Endodermal cell (in vitro differentiated cells): ENCODE measurements at regions not wholly inside any gene's neighbourhood (a gene's known extent, or its start where the extent isn't known, plus 50 kb on each side); places are given as distances from the start of the nearest gene placed in this dataset.

Source experiments
- DNase-seq: peaks from one replicate; pipeline ENCODE4 v3.0.0-alpha.2; 2017
- H3K27ac ChIP-seq: 2 replicates; pipeline ENCODE4 v1.5.1; 2013; ENCODE audit warnings: mild to moderate bottlenecking, low read depth, low read length, moderate library complexity
- H3K27me3 ChIP-seq: 2 replicates; pipeline ENCODE4 v1.6.1; 2013; ENCODE audit warnings: mild to moderate bottlenecking, low read length, moderate library complexity; ENCODE audit not compliant: insufficient read depth, control insufficient read depth, poor library complexity, severe bottlenecking
- H3K36me3 ChIP-seq: 2 replicates; pipeline ENCODE4 v1.7.0; 2013; ENCODE audit warnings: mild to moderate bottlenecking, low read length, moderate library complexity; ENCODE audit not compliant: control insufficient read depth, insufficient read depth
- H3K4me1 ChIP-seq: one replicate; pipeline ENCODE4 v1.7.0; 2013; ENCODE audit warnings: low read length; ENCODE audit not compliant: control insufficient read depth, insufficient read depth
- H3K4me3 ChIP-seq: 2 replicates; pipeline ENCODE4 v1.5.1; 2013; ENCODE audit warnings: mild to moderate bottlenecking, low read length, moderate library complexity
- H3K9ac ChIP-seq: 2 replicates; pipeline ENCODE4 v1.6.1; 2013; ENCODE audit warnings: mild to moderate bottlenecking, low read length, moderate library complexity; ENCODE audit not compliant: poor library complexity, severe bottlenecking; ENCODE audit errors: extremely low read depth
- H3K9me3 ChIP-seq: 2 replicates; pipeline ENCODE4 v1.6.1; 2013; ENCODE audit warnings: mild to moderate bottlenecking, low read length, moderate library complexity; ENCODE audit not compliant: control insufficient read depth
- H3K27ac Mint-ChIP-seq: 2 replicates; pipeline ENCODE4 v1.8.0; 2020; ENCODE audit warnings: mixed read lengths
- H3K27me3 Mint-ChIP-seq: 2 replicates; pipeline ENCODE4 v1.8.0; 2021; ENCODE audit warnings: mild to moderate bottlenecking, mixed read lengths; ENCODE audit not compliant: insufficient read depth
- H3K36me3 Mint-ChIP-seq: 2 replicates; pipeline ENCODE4 v1.8.0; 2020; ENCODE audit warnings: low read depth, mixed read lengths
- H3K4me1 Mint-ChIP-seq: 2 replicates; pipeline ENCODE4 v1.8.0; 2020; ENCODE audit warnings: mixed read lengths
- H3K4me3 Mint-ChIP-seq: 2 replicates; pipeline ENCODE4 v1.8.0; 2020; ENCODE audit warnings: mild to moderate bottlenecking, moderate library complexity, mixed read lengths
- H3K9me3 Mint-ChIP-seq: 2 replicates; pipeline ENCODE4 v1.8.0; 2020; ENCODE audit warnings: mild to moderate bottlenecking, mixed read lengths
- CTCF ChIP-seq: fragments of 200-600 bp; sonication (generic); conservative IDR thresholded peaks from 2 replicates; pipeline ENCODE4 v1.5.0; 2021; ENCODE audit warnings: antibody characterized with exemption, mild to moderate bottlenecking
- WGBS, 2 experiments: methylation state at CpG; one replicate each; pipeline versions ENCODE4 v1.1.5 to v1.1.7; 2013; ENCODE audit warnings: missing lambda C conversion rate in 2 of 2, mixed read lengths in 1 of 2; ENCODE audit not compliant: insufficient coverage in 1 of 2, insufficient read length in 1 of 2; 5-methylcytosine and 5-hydroxymethylcytosine counted together

GRCh38 chr10:85293483-85293882, 965.1 kb downstream of the CCSER2 start:
- peaks cover 5% of the 10 kb centered on the region for H3K9me3 Mint-ChIP-seq
- Histone ChIP-seq H3K4me3 (no peak overlapping the region), H3K4me1 (no peaks in the 10 kb centered on the region), H3K9ac (no peak overlapping the region), H3K27ac (no peak overlapping the region), H3K36me3 (no peaks in the 10 kb centered on the region), H3K27me3 (no peaks in the 10 kb centered on the region), H3K9me3 (no peaks in the 10 kb centered on the region)
- H3K27ac Mint-ChIP-seq = no peak overlapping the region
- H3K4me3 Mint-ChIP-seq = no peak overlapping the region
- DNase-seq = no peak
- no peaks in the 10 kb centered on the region for H3K36me3 Mint-ChIP-seq
- H3K27me3 Mint-ChIP-seq = no peaks in the 10 kb centered on the region
- WGBS, 2 experiments = 91% methylated on average over 3 of the region's 3 CpGs; no CpG with 5 or more reads in 1 of the 2 experiments
- no peaks in the 10 kb centered on the region for H3K4me1 Mint-ChIP-seq
- no peak for TF ChIP-seq CTCF

GRCh38 chr10:85311613-85312337, 983.4 kb downstream of the CCSER2 start:
- no peak overlapping the region for H3K9ac ChIP-seq
- no peaks in the 10 kb centered on the region for H3K9me3 ChIP-seq
- Mint-ChIP-seq H3K36me3 (no peaks in the 10 kb centered on the region), H3K4me1 (peaks cover 6% of the 10 kb centered on the region), H3K9me3 (no peaks in the 10 kb centered on the region), H3K27me3 (no peaks in the 10 kb centered on the region), H3K27ac (no peak overlapping the region), H3K4me3 (no peak overlapping the region)
- H3K27me3 ChIP-seq = no peaks in the 10 kb centered on the region
- H3K4me3 ChIP-seq = no peak overlapping the region
- DNase-seq = no peak
- no peak overlapping the region for H3K27ac ChIP-seq
- TF ChIP-seq CTCF = no peak
- 100% methylated on average over 2 of the region's 2 CpGs; no CpG with 5 or more reads in 1 of the 2 experiments for WGBS, 2 experiments
- peaks cover under 1% of the 10 kb centered on the region for H3K4me1 ChIP-seq
- no peaks in the 10 kb centered on the region for H3K36me3 ChIP-seq

GRCh38 chr10:85315657-85316056, 987.3 kb downstream of the CCSER2 start:
- Histone ChIP-seq H3K4me1 (peaks cover 4% of the 10 kb centered on the region), H3K4me3 (no peak overlapping the region), H3K9ac (no peak overlapping the region), H3K27me3 (no peaks in the 10 kb centered on the region), H3K36me3 (no peaks in the 10 kb centered on the region), H3K27ac (no peak overlapping the region), H3K9me3 (no peaks in the 10 kb centered on the region)
- WGBS, 2 experiments = 83 to 89% methylated on average over 4 of the region's 4 CpGs
- Mint-ChIP-seq H3K36me3 (no peaks in the 10 kb centered on the region), H3K4me1 (peaks cover 14% of the 10 kb centered on the region), H3K27ac (no peak overlapping the region), H3K27me3 (no peaks in the 10 kb centered on the region), H3K4me3 (no peak overlapping the region), H3K9me3 (no peaks in the 10 kb centered on the region)
- DNase-seq = no peak
- TF ChIP-seq CTCF = no peak
